ENCODE measurements at regions not wholly inside any gene's neighbourhood (a gene's known extent, or its start where the extent isn't known, plus 50 kb on each side); places are given as distances from the start of the nearest gene placed in this dataset.

DNA sequence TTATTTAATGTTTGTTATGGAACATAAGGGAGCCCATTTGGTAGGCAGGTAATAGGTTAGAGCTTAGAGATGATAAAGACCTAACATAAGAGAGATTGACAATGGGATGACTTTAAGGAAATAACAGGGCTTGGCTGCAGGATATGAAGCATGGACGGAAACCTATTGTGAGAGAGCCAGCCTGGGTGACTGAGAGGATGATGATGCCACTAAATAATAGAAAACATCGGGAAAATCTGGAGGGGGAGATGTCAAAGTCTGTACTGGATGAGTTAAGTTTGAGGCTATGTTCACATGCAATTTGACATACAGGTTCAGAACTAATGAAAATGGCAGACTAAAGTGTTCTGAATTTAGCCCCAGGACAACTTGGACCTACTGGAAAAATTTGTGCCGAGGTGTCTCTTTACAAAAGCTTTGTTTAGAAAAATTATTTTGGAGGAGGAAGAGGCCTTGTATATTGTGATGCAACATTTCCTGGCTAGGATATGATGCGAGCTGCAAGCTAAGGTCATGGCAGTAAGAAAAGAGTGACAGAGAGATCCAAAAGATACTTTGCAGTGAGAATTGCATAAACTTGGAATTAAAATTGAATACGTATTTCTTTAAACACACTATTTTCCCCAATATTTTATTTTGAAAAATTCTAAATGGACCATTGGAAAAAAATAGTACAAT lies 339.3 kb upstream of the PLET1 start:
- Histone ChIP-seq H3K27ac (ENCODE audit: low read depth, low read length) (no peak overlapping the region), H3K4me3 (ENCODE audit: low read depth, low read length) (no peak overlapping the region), H3K27me3 (ENCODE audit: control insufficient read depth, insufficient read depth, low read length) (no peaks in the 10 kb centered on the region), H3K9me3 (ENCODE audit: control insufficient read depth, insufficient read depth, low read length) (no peaks in the 10 kb centered on the region)
- ChIA-PET POLR2A (no interaction called here), CTCF (interaction anchor here (0.5 to 1.4 kb wide), 2 partner anchors 12 to 259 kb away, joined by 5 to 7 read pairs; no protein-coding TSS in a partner anchor)
- DNase-seq (ENCODE audit: low read depth, low spot score) = no peak
- TF ChIP-seq CTCF (IDR thresholded peaks at IDR 0.05; ENCODE audit: low read depth, low read length) = no peak

DNA sequence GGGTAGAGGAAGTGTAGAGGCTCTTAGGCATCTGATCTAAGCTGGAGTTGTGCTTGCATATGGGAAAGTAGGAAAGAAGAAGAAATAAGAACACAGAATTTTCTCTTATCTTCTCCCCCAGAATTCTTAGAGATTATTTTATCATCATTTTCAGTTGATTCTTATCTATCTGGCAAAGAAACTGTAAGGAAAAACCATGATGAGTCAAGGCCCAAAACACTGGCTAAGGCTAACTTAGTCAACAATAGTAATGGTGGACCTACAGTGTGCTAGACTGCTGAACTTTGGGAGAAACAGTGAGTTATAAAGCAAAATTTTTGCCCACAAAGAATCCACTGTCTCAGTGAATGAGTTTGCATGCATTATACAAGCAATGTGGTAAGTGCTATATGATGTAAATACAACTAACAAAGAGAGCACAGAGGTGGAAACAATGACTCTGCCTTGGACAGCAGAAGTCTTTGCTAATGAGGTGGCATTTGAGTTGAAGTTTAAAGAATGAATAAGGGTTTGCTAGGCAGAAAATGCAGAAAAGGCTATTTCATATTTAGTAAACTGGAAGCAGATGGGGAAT lies 344.5 kb upstream of the PLET1 start:
- no peaks in the 10 kb centered on the region for H3K27me3 ChIP-seq (ENCODE audit: control insufficient read depth, insufficient read depth, low read length)
- DNase-seq (ENCODE audit: low read depth, low spot score) = no peak
- no peaks in the 10 kb centered on the region for H3K9me3 ChIP-seq (ENCODE audit: control insufficient read depth, insufficient read depth, low read length)
- ChIA-PET POLR2A (no interaction called here), CTCF (interaction anchor here (2.3 kb wide), 1 partner anchor 17 kb away, joined by 8 read pairs; no protein-coding TSS in a partner anchor)
- no peak for TF ChIP-seq CTCF (IDR thresholded peaks at IDR 0.05; ENCODE audit: low read depth, low read length)
- H3K4me3 ChIP-seq (ENCODE audit: low read depth, low read length) = no peak overlapping the region
- H3K27ac ChIP-seq (ENCODE audit: low read depth, low read length) = no peak overlapping the region

- ChIA-PET POLR2A (no interaction called here), CTCF (interaction anchor here (2.3 kb wide), 1 partner anchor 18 kb away, joined by 8 read pairs; no protein-coding TSS in a partner anchor)
- Histone ChIP-seq H3K9me3 (ENCODE audit: control insufficient read depth, insufficient read depth, low read length) (no peaks in the 10 kb centered on the region), H3K27me3 (ENCODE audit: control insufficient read depth, insufficient read depth, low read length) (no peaks in the 10 kb centered on the region), H3K4me3 (ENCODE audit: low read depth, low read length) (no peak overlapping the region), H3K27ac (ENCODE audit: low read depth, low read length) (no peak overlapping the region)
- DNase-seq (ENCODE audit: low read depth, low spot score) = no peak
- no peak for TF ChIP-seq CTCF (IDR thresholded peaks at IDR 0.05; ENCODE audit: low read depth, low read length)
Measured at GRCh38 chr11:112606656-112607055, 346.0 kb upstream of the PLET1 start.

DNA sequence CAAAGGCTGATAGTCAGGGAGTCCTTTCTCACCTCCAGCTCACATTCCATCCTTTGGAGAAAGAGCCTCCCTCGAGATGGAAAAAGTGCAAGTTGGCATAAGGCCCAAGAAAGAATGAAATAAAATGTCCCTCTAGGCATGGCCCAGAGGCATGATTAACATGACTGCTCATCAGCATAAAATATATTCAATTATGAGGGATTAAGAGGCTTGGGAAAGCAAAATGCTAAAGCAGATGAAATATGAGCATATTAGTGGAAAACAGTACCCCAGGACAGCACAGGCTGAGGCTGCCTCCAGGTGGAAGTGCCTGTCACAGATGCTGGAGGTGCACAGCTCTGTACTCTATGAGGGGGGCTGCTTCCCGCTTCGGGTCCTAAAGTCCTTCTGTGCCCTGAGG lies 347.8 kb upstream of the PLET1 start:
- DNase-seq (ENCODE audit: low read depth, low spot score) = no peak
- TF ChIP-seq CTCF (IDR thresholded peaks at IDR 0.05; ENCODE audit: low read depth, low read length) = no peak
- Histone ChIP-seq H3K9me3 (ENCODE audit: control insufficient read depth, insufficient read depth, low read length) (no peaks in the 10 kb centered on the region), H3K27ac (ENCODE audit: low read depth, low read length) (no peak overlapping the region), H3K27me3 (ENCODE audit: control insufficient read depth, insufficient read depth, low read length) (no peaks in the 10 kb centered on the region), H3K4me3 (ENCODE audit: low read depth, low read length) (no peak overlapping the region)
- ChIA-PET CTCF (no interaction called here), POLR2A (no interaction called here)

DNA sequence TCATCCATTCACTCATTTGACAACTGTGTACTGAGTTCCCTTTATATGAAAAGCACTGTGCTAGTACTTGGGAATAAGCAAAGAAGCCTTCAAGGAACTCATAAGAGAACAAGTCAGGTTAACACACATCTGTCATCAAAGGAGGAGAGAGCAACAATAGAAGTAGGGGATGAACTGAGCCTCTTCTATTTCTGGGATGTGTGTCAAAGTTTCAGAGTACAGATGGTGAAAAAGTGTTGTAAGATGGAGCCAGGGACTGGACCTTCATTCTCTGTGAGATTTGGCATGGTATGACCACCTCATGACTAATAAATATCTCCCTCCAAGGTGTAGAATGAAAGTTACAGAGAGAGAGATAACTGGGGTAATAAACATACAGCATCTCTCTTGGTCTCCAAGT lies 349.8 kb upstream of the PLET1 start:
- H3K4me3 ChIP-seq (ENCODE audit: low read depth, low read length) = no peak overlapping the region
- ChIA-PET CTCF (no interaction called here), POLR2A (no interaction called here)
- no peak for TF ChIP-seq CTCF (IDR thresholded peaks at IDR 0.05; ENCODE audit: low read depth, low read length)
- H3K9me3 ChIP-seq (ENCODE audit: control insufficient read depth, insufficient read depth, low read length) = no peaks in the 10 kb centered on the region
- DNase-seq (ENCODE audit: low read depth, low spot score) = no peak
- no peaks in the 10 kb centered on the region for H3K27me3 ChIP-seq (ENCODE audit: control insufficient read depth, insufficient read depth, low read length)
- H3K27ac ChIP-seq (ENCODE audit: low read depth, low read length) = no peak overlapping the region

Measured in AG04450 (cell line).